SW480 (cell line): ENCODE measurements at regions not wholly inside any gene's neighbourhood (a gene's known extent, or its start where the extent isn't known, plus 50 kb on each side); places are given as distances from the start of the nearest gene placed in this dataset.

ENCODE experiments used
- DNase-seq: peaks from one replicate; pipeline ENCODE4 v3.0.0-alpha.2; 2016; ENCODE audit warnings: low spot score

DNA sequence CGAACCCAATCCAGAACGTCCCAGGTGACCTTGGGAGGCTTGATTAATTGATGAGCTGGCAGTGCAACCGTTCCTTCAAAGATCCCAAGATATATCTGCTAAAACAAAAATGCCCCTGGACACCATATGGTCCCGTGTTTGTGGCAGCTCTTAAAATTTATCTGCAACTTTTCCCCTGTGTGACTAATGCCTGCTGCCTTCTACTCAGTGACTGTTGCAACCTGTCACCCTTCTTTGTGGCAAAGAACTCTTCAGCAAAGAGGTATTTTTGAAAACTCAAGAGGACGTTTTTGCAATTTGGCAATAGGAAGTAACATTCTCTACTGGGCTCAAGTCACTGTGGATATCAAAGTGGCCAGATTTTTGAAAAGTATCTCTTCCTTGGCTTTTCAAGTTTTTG lies 75.8 kb upstream of the SOD3 start:
- DNase-seq = no peak

DNA sequence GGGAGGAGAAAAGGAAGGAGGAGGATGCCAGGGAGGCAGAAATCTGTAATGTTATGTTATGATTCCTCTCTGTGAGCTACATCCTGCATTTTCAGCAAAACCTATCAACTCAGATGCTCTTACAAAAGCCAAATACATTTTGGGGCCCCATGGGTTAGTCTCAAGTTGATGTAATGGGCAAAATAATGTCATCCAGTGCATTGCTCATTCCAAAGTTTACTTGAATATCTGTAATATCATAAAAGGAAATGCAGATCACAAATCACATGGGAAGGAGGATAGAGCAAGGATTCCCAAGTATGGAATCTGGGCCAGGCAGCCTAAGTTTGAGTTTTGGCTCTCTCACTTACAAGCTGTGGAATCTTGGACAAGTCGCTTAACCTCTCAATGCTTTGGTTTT lies 74.9 kb upstream of the SOD3 start:
- DNase-seq = no peak

DNA sequence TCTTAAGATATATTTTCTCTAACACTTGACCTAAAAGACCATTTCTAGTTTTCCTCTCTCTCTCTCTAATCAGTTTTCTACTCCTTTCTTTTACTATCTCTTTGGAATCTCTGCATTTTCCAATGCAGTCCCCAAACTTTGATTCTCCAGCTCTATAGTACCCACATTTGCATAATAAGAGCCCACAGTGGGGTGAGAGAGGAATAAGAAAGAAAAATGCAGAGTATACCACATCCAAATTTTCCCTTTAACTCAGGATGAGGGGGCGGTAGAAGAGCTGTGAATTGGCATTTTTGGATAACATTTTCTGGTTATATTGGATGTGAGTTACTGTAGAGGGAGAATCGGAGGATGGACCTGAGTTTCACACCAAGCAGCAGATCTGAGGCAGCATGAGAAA lies 74.4 kb upstream of the SOD3 start:
- DNase-seq = no peak

DNA sequence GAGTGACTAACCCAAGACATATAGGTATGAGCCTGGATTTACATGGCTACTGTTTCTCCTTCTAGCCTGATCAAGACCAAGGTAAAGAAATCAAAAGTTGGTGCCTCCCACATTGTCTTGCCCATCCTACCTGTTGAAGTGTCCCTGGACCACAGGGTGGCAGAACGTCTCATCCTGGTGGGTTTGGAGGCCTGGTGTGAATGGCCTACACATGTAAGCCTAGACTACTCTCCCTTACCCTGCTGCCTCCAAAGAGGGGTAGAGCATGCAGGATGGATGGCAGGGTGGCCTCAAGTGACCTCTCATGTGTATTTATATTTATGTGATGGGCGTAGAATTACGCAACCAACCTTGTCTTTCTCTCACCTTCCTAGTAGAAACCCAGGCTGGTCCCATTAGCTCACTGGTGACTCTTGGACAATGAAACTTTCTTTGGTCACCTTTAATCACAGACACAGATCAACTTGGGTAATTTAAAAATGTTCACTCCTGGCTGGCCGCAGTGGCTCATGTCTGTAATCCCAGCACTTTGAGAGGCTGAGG lies 73.3 kb upstream of the SOD3 start:
- no peak for DNase-seq

DNA sequence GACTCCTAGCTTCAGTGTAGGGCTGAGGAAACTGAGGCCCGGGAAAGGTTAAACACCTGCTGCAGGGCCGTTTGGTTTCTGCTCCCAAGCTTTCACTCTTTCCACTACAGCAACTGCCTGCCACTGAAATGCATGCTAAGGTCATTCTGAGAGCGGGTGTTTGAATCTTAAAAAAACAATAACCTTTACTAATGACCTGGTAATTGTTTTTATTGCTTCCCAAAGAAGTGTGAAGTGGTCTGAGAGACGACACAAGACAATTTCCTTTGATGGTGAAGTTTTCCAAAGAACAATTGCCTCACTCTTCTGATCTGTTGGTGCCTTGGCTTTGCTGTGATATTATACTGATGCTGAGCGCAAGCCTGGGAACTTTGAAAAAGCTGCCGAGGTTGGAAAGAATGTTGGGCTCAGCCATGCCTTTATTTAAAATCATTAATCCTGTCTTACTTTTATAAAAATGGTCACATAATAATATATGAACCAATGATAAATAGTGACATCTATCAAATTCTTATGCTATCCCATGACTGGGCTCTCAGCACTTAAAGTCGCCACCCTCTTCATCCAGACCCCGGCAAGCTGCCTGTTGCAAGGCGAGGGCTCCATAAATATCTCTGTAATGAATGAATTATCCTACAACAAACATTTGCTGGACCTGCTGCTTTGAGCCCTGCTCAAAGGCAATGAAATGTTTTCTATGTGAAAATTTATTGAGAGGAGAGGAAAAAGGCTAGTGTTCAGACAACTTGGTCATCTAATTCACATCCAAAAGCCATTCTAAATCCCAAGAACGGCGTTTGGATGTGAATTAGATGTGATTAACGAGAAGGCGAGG lies 67.8 kb upstream of the SOD3 start:
- no peak for DNase-seq

DNA sequence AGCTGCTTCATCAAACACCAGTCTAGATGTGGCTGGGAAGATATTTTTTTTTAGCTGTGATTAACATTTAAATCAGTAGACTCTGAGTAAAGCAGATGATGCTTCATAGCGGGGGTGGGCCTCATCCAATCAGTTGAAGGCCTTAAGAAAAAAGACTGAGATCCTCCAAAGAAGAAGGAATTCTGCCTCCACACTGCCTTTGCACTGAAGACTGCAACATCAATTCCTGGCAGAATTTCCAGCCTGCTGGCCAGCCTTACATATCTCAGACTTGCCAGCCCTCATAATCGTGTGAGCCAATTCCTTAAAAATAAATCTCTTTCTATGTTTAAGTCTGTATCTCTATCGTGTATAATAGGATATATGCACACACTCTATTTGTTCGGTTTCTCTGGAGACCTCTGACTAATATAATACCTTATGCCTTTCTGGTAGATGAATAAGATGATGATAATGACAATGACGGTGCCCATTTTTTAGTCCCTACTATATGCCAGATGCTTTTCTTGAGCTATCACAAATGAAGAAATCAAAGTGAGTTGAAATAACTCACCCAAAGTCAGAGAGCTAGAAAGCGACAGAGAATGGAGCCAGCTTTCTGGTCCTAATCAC lies 66.1 kb upstream of the SOD3 start:
- DNase-seq = no peak

DNA sequence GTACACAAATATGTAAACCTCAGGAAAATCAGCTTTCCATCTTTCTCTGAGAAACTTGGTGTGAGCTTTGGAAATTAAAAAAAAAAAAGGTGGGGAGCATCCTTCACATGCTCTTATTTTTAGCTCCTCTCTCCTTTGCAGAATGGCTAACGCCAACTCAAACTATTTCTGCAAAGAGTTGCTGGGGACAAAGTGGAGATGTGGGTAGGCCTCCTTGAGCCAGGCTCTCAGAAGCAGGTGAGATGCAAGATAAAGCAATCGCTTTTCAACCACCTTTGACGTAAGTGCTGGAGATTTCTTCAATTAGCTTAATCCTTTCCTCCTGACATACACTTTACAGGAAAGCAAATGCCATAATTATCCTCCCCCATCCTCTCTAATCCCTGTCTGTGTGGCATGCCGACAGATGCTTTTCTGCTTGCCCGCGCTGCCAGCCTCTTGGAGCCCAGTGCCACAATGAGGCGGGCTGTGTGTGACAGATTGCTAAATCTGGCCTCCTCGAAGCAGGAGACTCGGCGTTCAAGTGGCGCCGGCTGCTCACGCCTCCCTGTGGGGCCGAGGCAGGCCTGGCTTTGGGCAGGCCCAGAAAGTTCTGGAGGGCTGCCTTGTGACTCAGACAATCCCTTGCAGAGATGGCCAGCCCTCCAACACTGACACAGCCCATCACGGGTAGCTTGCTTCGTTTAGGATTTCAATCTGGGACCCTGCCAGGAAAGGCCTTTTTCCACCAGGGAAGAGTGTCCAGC lies 64.9 kb upstream of the SOD3 start:
- no peak for DNase-seq

DNA sequence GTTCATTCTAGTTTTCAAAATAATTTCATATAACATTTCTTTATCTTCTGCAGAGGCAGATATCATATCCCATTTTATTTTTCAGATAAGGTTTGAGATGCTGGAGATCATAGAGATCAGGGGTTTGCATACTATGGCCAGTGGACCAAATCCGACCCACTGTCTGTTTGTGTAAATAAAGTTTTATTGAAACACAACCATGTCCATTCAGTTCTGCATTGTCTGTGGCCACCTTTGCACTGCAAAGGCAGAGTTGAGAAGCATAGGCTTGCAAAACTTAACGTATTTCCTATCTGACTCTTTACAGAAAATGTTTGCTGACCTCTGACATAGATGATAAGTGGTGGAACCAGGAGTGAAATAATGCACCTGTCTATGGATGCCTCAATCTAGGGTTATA lies 63.9 kb upstream of the SOD3 start:
- DNase-seq = no peak

DNA sequence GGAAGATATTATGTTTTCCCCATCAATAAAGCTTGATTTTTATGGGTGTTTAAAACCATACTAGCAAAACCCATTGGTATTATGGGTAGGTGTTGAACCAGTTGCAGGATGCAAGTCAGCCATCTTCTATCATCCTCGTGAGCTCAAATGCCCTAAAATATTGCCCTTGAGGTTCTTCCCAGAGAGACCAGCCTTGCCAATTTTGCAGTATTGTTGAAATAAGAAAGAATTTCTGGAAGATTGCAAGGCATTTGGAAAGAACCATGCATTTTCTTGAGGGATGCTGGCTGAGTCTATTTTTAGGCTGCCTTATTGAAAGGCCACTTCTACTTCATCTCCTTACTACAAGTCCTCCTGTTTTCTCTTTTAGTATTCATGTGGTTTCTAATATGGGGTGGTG lies 60.9 kb upstream of the SOD3 start:
- DNase-seq = no peak

DNA sequence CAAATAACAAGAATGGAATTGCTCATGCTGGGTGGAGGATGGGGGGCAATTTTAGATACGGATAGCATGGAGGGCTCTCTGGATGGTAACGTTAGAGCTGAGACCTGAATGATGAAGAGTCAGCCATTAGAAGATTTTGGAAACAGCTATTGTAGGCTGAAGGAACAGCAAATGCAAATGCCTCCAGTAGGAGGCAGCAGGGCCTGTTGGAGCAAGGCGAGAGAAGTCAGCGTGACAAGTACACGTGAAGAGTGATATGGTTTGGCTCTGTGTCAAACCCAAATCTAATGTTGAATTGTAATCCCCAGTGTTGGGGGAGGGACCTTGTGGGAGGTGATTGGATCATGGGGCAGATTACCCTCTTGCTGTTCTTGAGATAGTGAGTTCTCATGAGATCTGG lies 59.3 kb upstream of the SOD3 start:
- no peak for DNase-seq

DNA sequence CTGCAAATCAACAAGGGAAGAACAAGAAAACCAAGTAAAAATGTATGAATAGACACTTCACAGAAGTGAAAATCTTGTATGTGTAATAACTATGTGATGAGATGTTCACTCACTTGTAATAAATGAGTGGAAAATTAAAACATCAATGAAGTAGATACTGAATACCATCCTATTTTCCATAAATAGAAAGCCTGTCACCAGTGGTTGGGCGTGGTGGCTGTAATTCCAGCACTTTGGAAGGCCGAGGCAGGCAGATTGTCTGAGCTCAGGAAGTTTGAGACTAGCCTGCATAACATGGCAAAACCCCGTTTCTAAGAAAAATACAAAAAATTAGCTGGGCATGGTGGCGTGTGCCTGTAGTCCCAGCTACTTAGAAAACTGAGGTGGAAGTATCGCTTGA lies 53.5 kb upstream of the SOD3 start:
- DNase-seq = no peak

DNA sequence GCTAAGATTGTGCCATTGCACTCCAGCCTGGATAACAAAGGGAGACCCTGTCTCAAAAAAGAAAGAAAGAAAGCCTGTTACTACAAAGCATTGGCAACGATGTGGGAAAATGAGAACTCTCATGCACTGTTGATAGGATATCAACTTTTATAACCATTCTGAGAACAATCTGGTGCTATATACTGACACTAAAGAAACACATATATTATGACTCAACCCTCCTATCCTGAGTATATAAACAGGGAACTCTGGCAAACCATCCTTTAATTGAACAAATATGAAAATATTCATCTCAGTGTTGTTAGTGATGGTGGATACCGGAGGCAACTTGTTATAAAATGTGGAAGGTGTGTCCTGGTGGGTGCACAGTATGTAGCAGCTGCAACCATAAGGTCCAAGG lies 53.0 kb upstream of the SOD3 start:
- no peak for DNase-seq

DNA sequence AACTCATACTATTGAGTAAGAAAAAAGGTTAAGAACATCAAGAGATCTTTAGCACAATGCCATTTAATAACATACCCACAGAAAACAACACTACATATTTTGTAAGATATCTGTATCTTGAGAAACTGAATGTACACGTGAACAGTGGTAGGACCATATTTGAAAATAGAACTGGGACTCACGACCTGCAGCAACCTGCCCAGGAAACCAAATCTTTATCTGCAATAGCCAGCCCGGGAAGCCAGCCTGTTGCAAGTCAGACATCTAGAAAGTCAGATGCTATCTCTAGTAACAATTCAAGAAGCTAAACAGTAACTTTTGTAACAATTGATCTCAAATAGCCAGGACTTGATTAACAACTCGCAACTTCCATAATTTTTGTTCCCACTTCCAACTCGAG lies 52.6 kb upstream of the SOD3 start:
- no peak for DNase-seq

DNA sequence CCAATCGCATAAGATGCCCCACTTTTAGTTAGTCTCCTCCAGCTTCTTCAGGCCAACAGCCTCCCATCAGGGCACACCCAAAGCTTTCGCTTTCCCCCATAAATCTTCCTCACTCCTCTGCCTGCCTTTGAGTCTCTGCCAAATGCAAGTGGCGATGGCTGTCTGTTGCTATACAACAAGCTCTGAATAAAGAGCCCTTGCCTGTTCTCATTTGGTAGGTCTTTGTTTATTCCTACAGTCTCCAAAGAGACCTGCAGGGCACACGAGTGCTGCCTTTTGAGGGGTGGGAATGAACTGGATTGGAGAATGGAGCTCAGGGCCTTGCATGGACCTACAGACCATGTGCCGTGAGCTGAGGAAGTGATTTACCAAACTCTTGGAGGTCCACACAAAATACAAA lies 52.2 kb upstream of the SOD3 start:
- DNase-seq = no peak

DNA sequence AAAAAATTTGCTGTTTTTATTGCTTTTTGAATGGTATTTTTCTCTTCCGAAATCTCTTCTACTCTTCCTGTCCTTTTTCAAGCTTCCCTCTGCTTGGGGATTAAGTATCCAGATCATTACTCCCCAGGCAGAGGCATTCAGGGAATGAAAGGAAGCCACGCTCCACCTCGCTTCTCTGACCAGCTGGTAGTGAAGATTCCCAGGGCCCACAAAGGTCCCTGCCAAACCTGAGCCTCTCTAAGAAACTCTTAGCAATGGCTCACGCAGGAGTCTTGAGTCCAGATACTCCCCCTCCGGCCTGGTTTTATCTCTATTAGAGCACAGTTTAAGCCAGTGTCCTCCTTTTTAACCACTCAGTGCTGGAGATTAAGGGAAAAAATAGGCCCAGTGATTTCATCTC lies 51.4 kb upstream of the SOD3 start:
- DNase-seq = no peak

DNA sequence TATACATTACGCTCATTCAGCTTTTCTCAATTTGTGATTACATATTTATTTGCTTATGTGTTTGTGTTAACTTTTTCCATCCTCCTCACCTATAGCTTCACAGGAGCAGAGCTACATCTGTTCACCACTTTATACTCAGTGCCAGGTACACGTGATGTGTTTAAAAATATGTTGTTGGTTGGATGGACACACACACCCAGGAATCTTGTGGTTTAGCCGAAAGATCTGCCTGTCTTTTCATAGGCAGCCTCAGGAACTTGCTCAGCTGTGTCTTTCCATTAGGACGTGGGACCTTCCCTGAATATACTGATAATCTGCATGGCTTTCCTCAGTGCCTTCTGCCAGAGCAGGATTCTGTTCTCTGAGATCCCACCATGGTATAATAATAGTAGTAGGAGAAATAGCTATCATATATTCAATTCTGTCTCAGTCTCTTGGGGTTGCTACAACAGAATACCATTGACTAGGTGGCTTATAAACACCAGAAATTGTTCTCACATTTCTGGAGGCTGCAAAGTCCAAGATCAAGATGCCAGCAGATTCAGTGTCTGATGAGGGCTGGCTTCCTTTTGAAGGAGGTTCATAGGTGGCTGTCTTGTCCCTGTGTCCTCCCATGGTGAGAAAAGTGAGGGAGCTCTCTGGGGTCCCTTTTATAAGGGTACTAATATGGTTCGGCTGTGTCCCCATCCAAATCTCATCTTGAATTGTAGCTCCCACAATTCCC lies 50.0 kb upstream of the SOD3 start:
- no peak for DNase-seq
